ENCODE measurements at regions not wholly inside any gene's neighbourhood (a gene's known extent, or its start where the extent isn't known, plus 50 kb on each side); places are given as distances from the start of the nearest gene placed in this dataset.

GRCh38 chr14:57051633-57052032, 217.1 kb downstream of the EXOC5 start:
- no peaks in the 10 kb centered on the region for H3K4me1 ChIP-seq (ENCODE audit: control insufficient read depth, extremely low read depth, insufficient read depth, low read length)
- no peak for FAIRE-seq
- no peak for TF ChIP-seq EZH2 (IDR thresholded peaks at IDR 0.05; ENCODE audit: low read length)
- TF ChIP-seq CTCF (optimal IDR thresholded peaks at IDR 0.05 in 1 of 3, IDR thresholded peaks at IDR 0.05 in 1 of 3, conservative IDR thresholded peaks at IDR 0.05 in 1 of 3; ENCODE audit: extremely low read depth in 1 of 3, insufficient read depth in 2 of 3, low read length in 3 of 3): no peak
- no peak overlapping the region for H3K9ac ChIP-seq (ENCODE audit: control insufficient read depth, extremely low read depth, insufficient read depth, low read length)
- H3K9me3 ChIP-seq (ENCODE audit: control insufficient read depth, low read depth, low read length): no peaks in the 10 kb centered on the region
- H2AFZ ChIP-seq (ENCODE audit: control insufficient read depth, low read length): no peak overlapping the region
- no peaks in the 10 kb centered on the region for H3K79me2 ChIP-seq (ENCODE audit: control insufficient read depth, insufficient read depth, low read length)
- no peaks in the 10 kb centered on the region for H3K9me1 ChIP-seq (ENCODE audit: control insufficient read depth, extremely low read depth, insufficient read depth, low read length)
- no peaks in the 10 kb centered on the region for H3K36me3 ChIP-seq (ENCODE audit: control insufficient read depth in 2 of 2, extremely low read depth in 1 of 2, insufficient read depth in 2 of 2, low read length in 2 of 2)
- no peak for DNase-seq (ENCODE audit: low read depth, low spot score)
- no peaks in the 10 kb centered on the region for H4K20me1 ChIP-seq (ENCODE audit: control insufficient read depth, extremely low read depth, insufficient read depth, low read length)
- no peak overlapping the region for H3K4me3 ChIP-seq (ENCODE audit: control insufficient read depth in 2 of 3, extremely low read depth in 1 of 3, insufficient read depth in 2 of 3, low read depth in 1 of 3, low read length in 3 of 3)
- no peak overlapping the region for H3K4me2 ChIP-seq (ENCODE audit: control insufficient read depth, extremely low read depth, insufficient read depth, low read depth, low read length)
- H3K27me3 ChIP-seq (ENCODE audit: control insufficient read depth, extremely low read depth, insufficient read depth, low read length): no peaks in the 10 kb centered on the region
- no peak overlapping the region for H3K27ac ChIP-seq (ENCODE audit: control insufficient read depth, insufficient read depth, low read length)
- dilution Hi-C loops (cut with MboI; ENCODE audit: extremely low pct_ligation_motif_present, low sequenced_read_pairs): no loop called here

- no peak overlapping the region for H3K4me2 ChIP-seq (ENCODE audit: control insufficient read depth, extremely low read depth, insufficient read depth, low read depth, low read length)
- H3K9me1 ChIP-seq (ENCODE audit: control insufficient read depth, extremely low read depth, insufficient read depth, low read length): no peaks in the 10 kb centered on the region
- DNase-seq (ENCODE audit: low read depth, low spot score) (no peak), FAIRE-seq (no peak)
- no peaks in the 10 kb centered on the region for H3K9me3 ChIP-seq (ENCODE audit: control insufficient read depth, low read depth, low read length)
- H3K4me1 ChIP-seq (ENCODE audit: control insufficient read depth, extremely low read depth, insufficient read depth, low read length): no peaks in the 10 kb centered on the region
- no peaks in the 10 kb centered on the region for H3K36me3 ChIP-seq (ENCODE audit: control insufficient read depth in 2 of 2, extremely low read depth in 1 of 2, insufficient read depth in 2 of 2, low read length in 2 of 2)
- no peak overlapping the region for H2AFZ ChIP-seq (ENCODE audit: control insufficient read depth, low read length)
- no peak overlapping the region for H3K27ac ChIP-seq (ENCODE audit: control insufficient read depth, insufficient read depth, low read length)
- no peaks in the 10 kb centered on the region for H3K27me3 ChIP-seq (ENCODE audit: control insufficient read depth, extremely low read depth, insufficient read depth, low read length)
- H3K4me3 ChIP-seq (ENCODE audit: control insufficient read depth in 2 of 3, extremely low read depth in 1 of 3, insufficient read depth in 2 of 3, low read depth in 1 of 3, low read length in 3 of 3): no peak overlapping the region
- no peaks in the 10 kb centered on the region for H3K79me2 ChIP-seq (ENCODE audit: control insufficient read depth, insufficient read depth, low read length)
- no peaks in the 10 kb centered on the region for H4K20me1 ChIP-seq (ENCODE audit: control insufficient read depth, extremely low read depth, insufficient read depth, low read length)
- dilution Hi-C loops (cut with MboI; ENCODE audit: extremely low pct_ligation_motif_present, low sequenced_read_pairs): no loop called here
- H3K9ac ChIP-seq (ENCODE audit: control insufficient read depth, extremely low read depth, insufficient read depth, low read length): no peak overlapping the region
- TF ChIP-seq EZH2 (IDR thresholded peaks at IDR 0.05; ENCODE audit: low read length) (no peak), CTCF (optimal IDR thresholded peaks at IDR 0.05 in 1 of 3, IDR thresholded peaks at IDR 0.05 in 1 of 3, conservative IDR thresholded peaks at IDR 0.05 in 1 of 3; ENCODE audit: extremely low read depth in 1 of 3, insufficient read depth in 2 of 3, low read length in 3 of 3) (no peak)
These were observed 218.9 kb downstream of the EXOC5 start for GRCh38 chr14:57049848-57050247.

Measured in keratinocyte (primary cell).